G401 (cell line): ENCODE measurements at regions not wholly inside any gene's neighbourhood (a gene's known extent, or its start where the extent isn't known, plus 50 kb on each side); places are given as distances from the start of the nearest gene placed in this dataset.
"Not testable (repeated sequence)": the region's sequence is repeated elsewhere in the genome, so short reads cannot be mapped to it uniquely, and the experiment has no call there.

Experiments
- DNase-seq: peaks from one replicate; pipeline ENCODE4 v3.0.0-alpha.2; 2015; ENCODE audit warnings: low spot score
- in situ Hi-C: cut with HindIII; loops from 2 replicates; pipeline ENCODE4 v1.10.0; 2016; ENCODE audit warnings: low sequenced_read_pairs, mixed read lengths

DNA sequence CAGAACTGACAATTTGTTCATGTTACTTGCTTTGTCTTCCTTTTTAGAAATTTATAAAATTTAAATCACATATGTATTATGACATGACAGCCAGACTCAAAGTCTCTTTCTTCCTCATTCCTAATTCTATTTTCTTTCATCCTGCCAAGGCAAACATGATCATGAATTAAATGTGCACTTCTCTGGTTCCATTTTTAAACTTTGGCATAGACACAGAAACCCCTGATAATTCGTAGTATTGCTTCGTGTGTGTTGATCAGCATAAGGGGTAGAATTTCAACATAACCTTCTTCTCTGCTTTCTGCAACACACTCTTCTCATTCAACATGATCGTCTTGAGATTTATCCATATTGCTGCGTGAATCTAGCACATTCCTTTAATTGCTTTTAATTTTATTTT is 156.5 kb downstream of the AIPL1 start:
- in situ Hi-C loops, result no loop called here

DNA sequence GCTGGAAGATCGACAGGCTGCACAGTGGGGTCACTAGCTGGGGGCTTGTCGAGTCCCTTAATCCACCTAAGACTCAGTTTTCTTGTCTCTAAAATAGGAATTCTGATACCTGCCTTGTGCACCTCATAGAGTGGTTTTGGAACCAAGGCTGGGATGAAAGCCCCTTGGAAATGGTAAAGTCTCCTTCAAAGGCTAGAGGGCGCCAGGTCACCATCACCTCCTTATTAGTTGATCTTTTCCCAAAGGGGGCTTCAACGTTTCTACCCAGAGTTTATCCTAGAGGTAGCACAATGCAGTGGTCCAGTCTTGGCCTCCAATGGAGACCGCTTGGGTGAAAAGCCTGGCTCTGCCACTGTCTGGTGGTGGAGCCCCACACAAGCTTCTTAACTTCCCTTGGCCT is 158.2 kb downstream of the AIPL1 start:
- in situ Hi-C loops, result no loop called here
- no peak for DNase-seq

More for the DNA sequence above, 156.5 kb downstream of the AIPL1 start:
- no peak for DNase-seq

DNA sequence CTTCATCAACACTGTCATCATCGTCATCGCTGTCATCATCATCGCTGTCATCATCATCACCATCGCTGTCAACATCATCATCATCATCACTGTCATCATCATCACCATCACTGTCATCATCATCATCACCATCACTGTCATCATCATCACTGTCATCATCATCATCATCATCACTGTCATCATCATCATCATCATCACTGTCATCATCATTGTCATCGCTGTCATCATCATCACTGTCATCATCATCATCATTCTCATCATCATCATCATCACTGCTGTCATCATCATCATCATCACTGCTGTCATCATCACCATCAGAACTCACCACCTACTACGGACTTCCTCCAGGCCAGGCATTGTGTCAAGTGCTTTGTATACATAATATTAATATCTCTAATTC is 160.6 kb downstream of the AIPL1 start:
- no peak for DNase-seq
- in situ Hi-C loops, result no loop called here

DNA sequence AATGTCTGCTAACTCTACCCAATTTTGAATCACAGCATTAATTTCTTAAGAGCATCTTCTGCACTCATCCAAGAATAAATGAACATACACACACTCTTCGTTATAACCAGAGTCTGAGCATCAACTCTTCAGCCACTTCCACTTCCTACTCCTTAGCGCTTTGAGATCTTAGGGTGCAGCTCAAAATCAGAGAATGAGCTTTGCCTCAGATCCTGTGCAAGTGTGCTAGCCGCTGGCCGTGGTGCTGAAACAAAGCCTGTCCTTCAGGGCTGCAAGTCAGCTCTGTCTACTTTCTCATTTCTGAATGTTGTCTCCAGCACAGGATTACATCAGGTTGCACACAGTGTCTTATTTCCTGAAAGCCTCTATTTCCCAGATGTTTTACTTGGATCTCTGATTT is 165.4 kb downstream of the AIPL1 start:
- DNase-seq, result no peak
- in situ Hi-C loops, result no loop called here

DNA sequence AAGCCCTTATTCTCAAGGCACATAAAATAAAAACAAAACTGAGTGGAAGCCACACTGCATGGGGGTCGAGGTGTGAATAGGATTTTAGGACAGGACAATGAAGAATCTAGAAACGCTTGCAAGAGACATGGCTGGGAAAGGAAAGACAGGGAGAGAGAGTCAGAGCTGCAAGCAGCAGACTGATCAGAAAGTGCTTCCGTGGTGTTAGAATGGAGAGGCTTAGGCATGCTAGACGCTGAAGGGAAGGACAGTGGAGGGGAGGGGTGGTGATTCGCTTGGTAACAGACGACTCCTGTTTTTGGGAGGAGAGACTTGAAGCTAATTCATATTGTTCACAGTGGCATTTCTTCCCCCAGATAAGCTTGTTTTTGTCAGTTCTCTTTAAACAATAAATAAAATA is 173.5 kb downstream of the AIPL1 start:
- no peak for DNase-seq
- in situ Hi-C loops, result no loop called here

DNA sequence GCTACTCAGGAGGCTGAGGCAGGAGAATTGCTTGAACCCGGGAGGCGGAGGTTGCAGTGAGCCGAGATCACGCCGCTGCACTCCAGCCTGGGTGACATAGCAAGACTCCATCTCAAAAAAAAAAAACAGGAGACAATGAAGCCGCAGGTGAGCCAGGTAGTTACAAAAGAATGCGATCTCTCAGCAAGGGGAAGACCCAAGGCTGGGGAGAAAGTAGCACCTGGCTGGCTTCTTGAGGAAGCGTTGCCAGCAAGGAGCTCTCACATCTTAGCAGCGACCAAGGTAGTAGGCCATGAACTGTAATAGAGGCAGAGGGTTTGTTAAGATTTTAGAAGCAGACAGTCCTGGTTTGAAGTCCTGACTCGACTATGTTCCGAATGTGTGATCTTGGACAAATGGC is 175.0 kb downstream of the AIPL1 start:
- in situ Hi-C loops, result no loop called here

DNA sequence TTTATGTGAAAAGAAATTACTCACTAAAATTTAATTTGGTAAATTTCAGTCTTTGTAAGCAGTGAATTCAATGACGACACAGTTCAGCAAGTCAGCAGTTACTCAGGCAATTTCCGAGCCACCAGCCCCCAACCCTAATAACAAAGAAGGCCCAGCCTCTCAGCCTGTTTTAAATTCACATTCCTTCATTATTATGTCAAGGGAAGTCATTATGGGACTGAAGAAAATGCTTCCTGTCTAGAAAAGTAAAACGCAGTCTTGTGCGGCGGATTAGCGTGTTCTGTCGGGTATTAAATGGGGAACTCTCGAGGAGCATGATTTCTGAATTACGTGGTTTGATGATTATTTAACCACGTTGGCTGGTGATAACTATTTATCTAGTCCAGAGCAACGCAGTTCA is 177.6 kb downstream of the AIPL1 start:
- no peak for DNase-seq
- in situ Hi-C loops, result no loop called here

More for the DNA sequence above, 175.0 kb downstream of the AIPL1 start:
- DNase-seq, result no peak

DNA sequence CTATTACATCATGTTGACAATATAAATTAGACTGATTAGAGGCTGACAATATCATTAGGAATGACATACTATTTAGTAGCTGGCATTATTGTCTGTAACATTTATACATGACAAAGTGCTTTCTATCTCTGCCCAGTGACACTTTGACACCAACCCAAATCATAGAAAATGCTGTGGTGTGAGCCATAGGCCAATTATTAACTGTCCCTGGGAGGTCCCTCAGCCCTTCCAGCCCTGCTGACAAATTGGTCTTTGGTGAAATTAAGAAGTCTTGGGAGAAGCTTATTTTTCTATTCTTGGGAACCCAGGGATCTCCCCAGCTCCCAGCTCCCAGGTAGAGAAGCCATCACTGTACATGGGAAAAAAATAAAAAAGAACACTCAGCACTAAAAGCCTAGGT is 179.6 kb downstream of the AIPL1 start:
- DNase-seq, result no peak
- in situ Hi-C loops, result no loop called here

DNA sequence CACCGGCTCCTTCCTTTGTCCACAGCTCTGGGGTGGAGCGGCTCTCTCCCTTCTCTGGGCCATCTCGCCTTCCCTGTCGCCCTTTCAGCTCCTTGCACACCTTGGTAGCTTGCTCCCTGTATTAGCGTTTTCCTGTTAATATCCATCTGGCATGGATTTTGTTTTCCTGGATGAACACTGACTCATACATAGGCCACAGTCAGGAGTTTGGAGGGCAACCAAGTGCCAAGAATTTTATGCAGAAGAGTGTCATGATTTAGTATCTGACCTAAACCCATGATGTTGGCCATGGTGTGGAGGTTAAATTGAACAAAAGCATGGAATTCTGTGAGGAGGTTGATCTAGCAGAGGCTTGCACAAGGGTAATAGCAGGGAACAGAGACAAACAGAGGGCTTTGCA is 180.9 kb downstream of the AIPL1 start:
- in situ Hi-C loops, result no loop called here
- peak; percentile 69 for DNase-seq

DNA sequence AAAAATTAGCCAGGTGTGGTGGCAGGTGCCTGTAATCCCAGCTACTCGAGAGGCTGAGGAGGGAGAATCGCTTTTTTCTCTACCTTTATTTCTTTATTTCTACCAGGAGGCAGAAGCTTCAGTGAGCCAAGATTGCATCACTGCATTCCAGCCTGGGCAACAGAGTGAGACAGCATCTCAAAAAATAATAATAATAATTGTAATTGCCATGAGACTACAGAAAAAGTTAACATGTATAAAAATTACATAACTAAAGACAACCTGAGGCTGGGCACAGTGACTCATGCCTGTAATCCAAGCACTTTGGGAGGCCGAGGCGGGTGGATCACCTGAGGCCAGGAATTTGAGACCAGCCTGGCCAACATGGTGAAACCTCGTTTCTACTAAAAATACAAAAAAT is 181.5 kb downstream of the WSCD1 start:
- in situ Hi-C loops, DNase-seq: not testable (repeated sequence)

DNA sequence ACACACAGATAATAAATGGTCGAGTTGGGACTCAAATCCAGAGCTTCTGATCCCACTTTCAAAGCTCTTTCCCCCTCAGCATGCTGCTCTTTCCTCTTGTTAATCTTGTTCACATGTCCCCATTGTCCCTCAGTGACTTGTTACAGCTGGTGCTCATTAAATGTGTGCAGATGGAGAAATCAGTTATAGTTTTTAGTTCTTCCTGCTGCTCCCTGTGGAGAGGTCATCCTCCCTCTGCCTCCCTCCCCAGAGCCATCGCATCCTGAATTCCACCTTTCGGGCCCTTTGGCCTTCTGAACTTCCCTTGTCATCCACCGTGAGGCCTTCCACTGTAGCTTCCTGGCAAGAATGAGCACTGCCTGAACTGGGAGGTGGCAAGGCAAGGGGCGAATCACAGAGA is 179.6 kb downstream of the WSCD1 start:
- in situ Hi-C loops, result no loop called here
- DNase-seq, result no peak

DNA sequence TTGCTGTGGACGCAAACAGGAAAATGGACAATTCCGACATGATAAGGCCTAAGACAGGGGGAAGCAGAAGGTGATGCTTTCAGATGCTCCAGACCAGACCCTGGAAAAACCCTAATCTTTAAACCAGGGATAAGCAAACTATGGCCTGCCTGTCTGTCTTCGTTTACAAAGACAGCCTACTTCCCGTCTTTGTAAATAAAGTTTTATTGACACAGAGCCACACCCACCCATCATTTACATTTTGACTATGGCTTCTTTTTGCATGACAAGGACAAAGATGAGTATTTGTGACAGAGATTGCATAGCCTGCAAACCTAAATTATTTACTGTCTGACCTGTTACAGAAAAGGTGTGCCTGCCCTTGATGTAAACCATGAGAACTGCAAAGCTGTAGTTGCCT is 177.9 kb downstream of the WSCD1 start:
- in situ Hi-C loops, result no loop called here
- no peak for DNase-seq

DNA sequence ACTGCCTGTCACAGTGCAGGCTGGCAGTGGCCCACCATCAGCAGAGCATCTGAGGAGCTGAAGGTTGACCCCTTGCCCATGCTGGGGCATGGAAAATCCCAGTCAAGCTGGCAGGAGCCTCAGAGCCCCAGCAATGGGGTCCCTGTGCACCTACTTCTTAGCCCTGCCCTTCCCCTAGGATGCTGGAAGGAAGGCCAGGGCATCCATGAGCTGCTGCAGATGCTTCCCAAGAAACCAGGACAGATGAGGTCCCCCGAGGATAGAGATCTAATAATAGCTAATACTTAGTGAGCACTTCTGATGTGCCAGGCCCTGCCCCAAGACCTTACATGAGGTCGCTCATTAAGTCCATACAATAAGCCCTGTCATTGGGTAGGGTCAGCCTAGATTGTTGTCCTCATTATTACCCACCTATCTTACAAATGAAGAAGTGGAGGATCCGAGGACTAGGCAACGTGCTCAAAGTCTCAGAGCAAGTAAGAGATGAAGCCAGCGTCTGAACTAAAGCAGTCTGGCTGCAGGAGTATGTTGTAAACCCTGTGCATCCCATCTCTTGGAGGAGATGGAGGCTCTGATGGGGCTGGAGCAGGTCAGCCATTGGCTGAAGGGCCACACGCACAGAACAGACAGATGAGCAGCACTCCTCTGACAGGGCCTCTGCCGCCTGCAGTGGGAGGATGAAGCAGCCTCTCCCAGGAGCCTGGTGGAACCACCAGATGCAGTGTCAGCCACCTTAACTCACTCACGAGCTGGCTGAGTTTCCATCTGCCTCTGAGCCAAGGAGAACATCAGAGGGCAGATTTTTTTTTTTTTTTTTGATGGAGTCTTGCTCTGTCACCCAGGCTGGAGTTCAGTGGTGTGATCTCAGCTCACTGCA is 175.4 kb downstream of the WSCD1 start:
- DNase-seq, result no peak
- in situ Hi-C loops, result no loop called here

DNA sequence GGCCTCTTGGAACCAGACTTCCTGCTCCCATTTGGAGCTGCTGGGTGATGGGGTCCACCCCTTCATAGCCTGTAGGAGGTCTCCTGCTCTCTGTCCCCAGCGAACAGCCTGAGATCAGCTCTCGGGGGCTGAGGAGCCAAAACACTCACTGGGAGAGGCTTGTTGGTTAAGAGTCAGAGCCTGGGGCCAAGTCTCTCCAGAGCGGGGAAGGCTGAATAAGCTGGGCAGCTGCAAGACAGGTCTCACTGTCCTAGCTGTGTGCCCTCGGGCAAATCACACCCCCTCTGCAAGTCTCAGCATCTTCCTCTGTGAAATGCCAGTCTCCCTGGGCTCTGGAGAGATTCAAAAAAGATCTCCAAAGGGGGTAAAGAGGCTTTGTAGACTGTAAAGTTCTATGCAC is 174.6 kb downstream of the WSCD1 start:
- in situ Hi-C loops, result no loop called here
- no peak for DNase-seq

DNA sequence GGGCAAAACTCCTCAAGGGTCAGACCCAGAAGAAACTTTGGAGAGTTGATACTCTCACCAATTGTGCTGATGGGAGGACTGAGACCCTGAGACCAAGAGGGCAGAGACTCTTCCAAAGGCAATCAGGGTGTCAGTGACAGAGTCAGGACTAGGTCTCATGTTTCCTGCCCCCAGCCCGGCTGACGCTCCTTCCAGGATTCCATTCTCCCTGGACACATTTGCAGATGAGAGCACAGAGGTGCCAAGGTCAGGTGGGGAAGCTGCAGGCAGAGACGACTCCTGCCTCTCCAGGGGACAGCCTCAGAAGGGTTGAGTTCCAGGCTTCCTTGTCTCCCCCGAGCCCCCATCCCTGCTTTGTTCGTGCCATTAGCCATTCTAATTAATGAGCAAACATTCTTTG is 174.1 kb downstream of the WSCD1 start:
- no peak for DNase-seq
- in situ Hi-C loops, result no loop called here

DNA sequence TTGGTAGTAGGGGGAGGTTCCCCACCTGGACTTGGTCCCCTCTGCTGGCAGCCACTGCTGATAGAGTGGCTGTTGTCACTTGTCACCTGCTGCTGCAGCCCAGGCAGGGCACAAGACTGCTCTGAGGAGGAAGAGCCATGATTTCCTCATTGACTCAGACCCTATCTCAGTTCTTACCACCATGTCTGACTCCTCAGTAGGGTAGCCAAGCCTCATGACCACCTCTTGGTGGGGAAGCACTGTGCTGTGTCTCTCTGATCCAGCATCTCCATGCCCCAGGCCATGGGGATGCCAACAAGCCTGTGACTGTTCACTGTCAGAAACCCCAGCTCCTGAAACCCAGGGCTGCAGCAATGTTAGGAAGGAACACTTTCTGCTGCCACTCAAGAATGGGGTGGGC is 173.0 kb downstream of the WSCD1 start:
- no peak for DNase-seq
- in situ Hi-C loops, result no loop called here

DNA sequence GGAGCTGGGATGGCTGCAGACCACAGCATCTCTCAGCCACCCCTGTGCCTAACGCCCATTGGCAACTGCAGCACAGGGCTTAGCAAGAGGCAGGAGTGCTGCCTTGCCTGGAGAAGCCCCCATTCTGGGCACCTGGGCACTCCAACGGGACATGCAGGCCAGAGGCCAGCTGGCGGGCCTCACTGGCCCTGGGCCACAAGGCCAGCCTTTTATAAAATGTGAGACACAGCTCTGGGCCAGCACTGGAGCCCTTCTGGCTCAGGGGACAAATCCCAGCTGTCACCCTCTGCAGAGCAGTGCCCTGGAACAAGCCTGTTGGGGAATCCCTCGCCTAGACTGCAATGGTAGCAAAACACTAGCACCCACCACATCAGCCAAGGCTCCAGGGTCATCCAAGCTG is 171.8 kb downstream of the WSCD1 start:
- peak; percentile 27 for DNase-seq
- in situ Hi-C loops, result no loop called here

DNA sequence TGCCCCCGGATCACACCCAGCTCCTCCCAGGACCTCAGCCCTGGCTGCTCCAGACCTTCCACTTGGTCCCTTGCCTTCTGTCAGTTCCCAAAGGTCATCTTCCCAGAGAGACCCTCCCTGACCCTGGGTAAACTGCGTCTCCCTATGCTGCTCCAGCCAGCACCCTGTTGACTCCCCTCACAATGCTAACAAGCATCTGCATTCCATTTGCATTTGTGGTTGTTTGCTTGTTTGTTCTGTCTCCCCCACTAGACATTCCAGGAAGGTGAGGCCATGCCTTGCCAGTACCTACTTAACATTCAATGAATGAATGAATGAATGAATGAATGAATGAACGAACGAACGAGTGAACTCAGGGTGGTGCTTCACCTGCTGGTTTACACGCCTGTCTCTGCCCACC is 171.2 kb downstream of the WSCD1 start:
- no peak for DNase-seq
- in situ Hi-C loops, result no loop called here

DNA sequence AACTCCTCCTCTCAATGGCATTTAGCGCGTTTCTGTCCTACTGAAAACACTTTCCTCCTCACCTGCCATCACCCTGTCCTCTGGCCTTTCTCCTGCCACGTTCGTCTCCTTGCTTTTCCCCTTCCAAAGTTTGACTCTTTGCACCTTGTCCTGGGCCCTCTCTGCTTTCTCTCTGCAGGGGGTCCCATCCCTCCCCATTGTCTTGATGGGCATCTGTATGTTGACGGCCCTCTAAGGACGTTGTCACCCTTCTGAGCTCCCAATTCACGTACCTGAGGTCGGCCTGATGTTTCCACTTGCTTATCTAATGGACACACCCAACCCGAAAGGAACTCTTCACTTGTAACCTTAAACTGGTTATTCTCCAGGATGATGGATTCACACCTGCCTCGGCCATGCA is 170.4 kb downstream of the WSCD1 start:
- DNase-seq, result no peak
- in situ Hi-C loops, result no loop called here

DNA sequence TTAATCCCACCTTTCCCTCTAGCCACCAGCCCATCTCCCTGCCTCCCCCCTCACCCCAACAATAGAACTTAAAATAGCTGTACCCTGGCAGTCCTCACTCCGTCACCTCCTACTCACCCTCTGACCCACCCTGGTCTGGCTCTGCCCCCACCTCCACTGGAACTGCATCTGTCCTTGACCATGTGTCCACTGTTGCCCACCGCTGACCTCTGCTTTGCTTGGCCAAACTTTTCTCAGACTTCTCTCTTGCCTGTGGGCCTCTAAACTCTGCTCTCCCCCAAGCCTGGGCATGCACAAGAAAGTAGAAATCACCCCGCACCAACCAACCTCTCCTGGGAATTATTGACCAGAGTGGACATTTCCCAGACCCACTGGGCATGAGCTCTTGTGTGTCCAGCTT is 169.8 kb downstream of the WSCD1 start:
- in situ Hi-C loops, result no loop called here
- DNase-seq, result no peak

DNA sequence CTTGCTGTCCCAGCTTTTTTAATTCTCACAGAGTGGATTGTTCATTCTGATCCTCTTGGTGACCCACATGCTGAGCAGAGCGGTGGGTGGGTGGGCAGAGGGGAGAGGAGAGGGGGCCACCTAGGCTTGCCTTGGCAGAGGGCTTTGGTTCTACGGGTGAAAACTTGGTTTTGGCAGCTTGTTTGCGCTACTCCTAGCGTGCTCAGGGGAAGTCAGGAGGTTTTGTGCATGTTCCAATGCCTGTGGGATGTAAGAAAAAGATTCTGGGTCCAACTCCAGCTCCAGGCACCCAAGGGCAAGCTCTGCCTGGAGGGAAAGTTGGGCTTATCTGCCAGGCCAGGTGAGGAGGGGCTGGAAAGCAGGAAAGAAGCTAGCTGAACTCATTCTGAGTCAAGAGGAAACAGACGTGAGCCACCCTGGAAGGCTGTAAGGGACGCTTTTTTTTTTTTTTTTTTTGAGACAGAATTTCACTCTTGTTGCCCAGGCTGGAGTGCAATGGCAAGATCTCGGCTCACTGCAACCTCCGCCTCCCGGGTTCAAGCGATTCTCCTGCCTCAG is 169.1 kb downstream of the WSCD1 start:
- peak; percentile 9 for DNase-seq
- in situ Hi-C loops, result no loop called here
